ENCODE measurements at regions not wholly inside any gene's neighbourhood (a gene's known extent, or its start where the extent isn't known, plus 50 kb on each side); places are given as distances from the start of the nearest gene placed in this dataset.

- peaks cover 7% of the 10 kb centered on the region; the same call in 1 of the 3 replicates for H3K9me3 Mint-ChIP-seq
- no peak for ATAC-seq
Observed at GRCh38 chr5:162811071-162811470, 626.3 kb upstream of the CCNG1 start.

More at GRCh38 chr5:162811071-162811470, 626.3 kb upstream of the CCNG1 start:
- Mint-ChIP-seq H3K4me3 (no peak overlapping the region), H3K27me3 (ENCODE audit: insufficient read depth, low read depth, poor library complexity) (no peaks in the 10 kb centered on the region), H3K36me3 (ENCODE audit: low read depth) (peaks cover 6% of the 10 kb centered on the region; the same call in 1 of the 3 replicates), H3K4me1 (peaks cover 21% of the 10 kb centered on the region), H3K27ac (no peak overlapping the region)
- no peaks in the 10 kb centered on the region for H3K27me3 ChIP-seq (ENCODE audit: insufficient read depth)
- no peak for TF ChIP-seq NANOG (IDR thresholded peaks at IDR 0.05; ENCODE audit: borderline replicate concordance)
- TF ChIP-seq ETS1 (IDR thresholded peaks at IDR 0.05) = no peak
- TF ChIP-seq ZNF331 (CRISPR knock-in tag; IDR thresholded peaks at IDR 0.05; ENCODE audit: low read depth) = no peak
- TF ChIP-seq STAT1 (IDR thresholded peaks at IDR 0.05; ENCODE audit: unreplicated experiment) = no peak
- no peak for TF ChIP-seq EZH2 (IDR thresholded peaks at IDR 0.05; ENCODE audit: low read depth, unreplicated experiment)
- TF ChIP-seq ZNF462 (CRISPR knock-in tag; IDR thresholded peaks at IDR 0.05) = no peak
- no peak for TF ChIP-seq CTCF (conservative IDR thresholded peaks at IDR 0.05; ENCODE audit: low read depth in 2 of 2)
- no peak for TF ChIP-seq ZNF114 (CRISPR knock-in tag; IDR thresholded peaks at IDR 0.05)
- no peak for TF ChIP-seq REST (IDR thresholded peaks at IDR 0.05; ENCODE audit: unreplicated experiment)
- no peak for TF ChIP-seq JUNB (IDR thresholded peaks at IDR 0.05; ENCODE audit: unreplicated experiment)
- no peak for TF ChIP-seq CREB1 (CRISPR knock-in tag; IDR thresholded peaks at IDR 0.05; ENCODE audit: low read depth)
- TF ChIP-seq POLR2AphosphoS5 (IDR thresholded peaks at IDR 0.05; ENCODE audit: low read depth) = no peak
- TF ChIP-seq EZH2phosphoT487 (IDR thresholded peaks at IDR 0.05; ENCODE audit: unreplicated experiment) = no peak
- no peak overlapping the region for H3K4me2 ChIP-seq
- no peak overlapping the region for H3K4me3 ChIP-seq
- no peak overlapping the region for H2AFZ ChIP-seq
- no peaks in the 10 kb centered on the region for H3K9me2 ChIP-seq (ENCODE audit: insufficient read depth)
- H3K79me2 ChIP-seq (replicated peaks; ENCODE audit: insufficient read depth) = no peaks in the 10 kb centered on the region
- no peak for DNase-seq (ENCODE audit: low spot score)
- no peak overlapping the region for H3K27ac ChIP-seq (ENCODE audit: low read depth)
- no peaks in the 10 kb centered on the region for H3F3A ChIP-seq (replicated peaks; ENCODE audit: low read depth)
- no peaks in the 10 kb centered on the region for H3K36me3 ChIP-seq (ENCODE audit: insufficient read depth)
- H4K20me1 ChIP-seq (replicated peaks; ENCODE audit: insufficient read depth) = no peaks in the 10 kb centered on the region
- peaks cover 21% of the 10 kb centered on the region for H3K4me1 ChIP-seq (ENCODE audit: insufficient read depth)

Measured in GM23338 (cell line).